HG03354 (cell line): ENCODE measurements at regions not wholly inside any gene's neighbourhood (a gene's known extent, or its start where the extent isn't known, plus 50 kb on each side); places are given as distances from the start of the nearest gene placed in this dataset.

Experiments
- ATAC-seq: cut with Tn5 transposase; IDR thresholded peaks from one replicate; pipeline ENCODE4 v1.9.1; 2021; ENCODE audit warnings: mild to moderate bottlenecking; ENCODE audit not compliant: unreplicated experiment, poor library complexity, severe bottlenecking

- ATAC-seq = no peak
Measured at GRCh38 chr13:40023595-40024203, 368.2 kb downstream of the COG6 start.

- ATAC-seq = no peak
Measured at GRCh38 chr13:40024204-40024966, 368.9 kb downstream of the COG6 start.

- ATAC-seq = no peak
Measured at GRCh38 chr13:40024967-40025714, 369.7 kb downstream of the COG6 start.

GRCh38 chr13:40026174-40026585 is 370.7 kb downstream of the COG6 start:
- ATAC-seq = peak; percentile 95

GRCh38 chr13:40026741-40027140 is 371.3 kb downstream of the COG6 start:
- peak; percentile 30 for ATAC-seq

GRCh38 chr13:40028446-40028845 is 373.0 kb downstream of the COG6 start:
- no peak for ATAC-seq

- ATAC-seq = no peak
Measured at GRCh38 chr13:40031031-40031430, 375.6 kb downstream of the COG6 start.

GRCh38 chr13:40039061-40039460 is 383.6 kb downstream of the COG6 start:
- ATAC-seq = no peak

GRCh38 chr13:40042991-40043390 is 387.5 kb downstream of the COG6 start:
- ATAC-seq = no peak

GRCh38 chr13:40043764-40044163 is 388.3 kb downstream of the COG6 start:
- ATAC-seq = no peak

- peak; percentile 77 for ATAC-seq
Measured at GRCh38 chr13:40047322-40047771, 391.9 kb downstream of the COG6 start.

- ATAC-seq = no peak
Measured at GRCh38 chr13:40048551-40048950, 393.1 kb downstream of the COG6 start.

- ATAC-seq = no peak
Measured at GRCh38 chr13:40052954-40053353, 397.5 kb downstream of the COG6 start.

GRCh38 chr13:40053401-40053800 is 397.9 kb downstream of the COG6 start:
- no peak for ATAC-seq

- ATAC-seq = peak; percentile 78
Measured at GRCh38 chr13:40054422-40054821, 399.0 kb downstream of the COG6 start.

GRCh38 chr13:40056898-40057619 is 401.6 kb downstream of the COG6 start:
- no peak for ATAC-seq

- ATAC-seq = no peak
Measured at GRCh38 chr13:40058757-40059236, 403.3 kb downstream of the COG6 start.

- no peak for ATAC-seq
Measured at GRCh38 chr13:40059540-40060232, 404.2 kb downstream of the COG6 start.

- peak; percentile 84 for ATAC-seq
Measured at GRCh38 chr13:40060296-40061007, 405.0 kb downstream of the COG6 start.
